Naive B cell (primary cell): ENCODE measurements at regions not wholly inside any gene's neighbourhood (a gene's known extent, or its start where the extent isn't known, plus 50 kb on each side); places are given as distances from the start of the nearest gene placed in this dataset.
"Not testable (repeated sequence)": the region's sequence is repeated elsewhere in the genome, so short reads cannot be mapped to it uniquely, and the experiment has no call there.

Experiments
- ATAC-seq, 2 donors: fragments of 150-1000 bp; cut with Tn5 transposase; 2 replicates each; pipeline ENCODE4 v1.10.0; 2021; ENCODE audit warnings: low read depth in 2 of 2, mild to moderate bottlenecking in 2 of 2, moderate library complexity in 2 of 2
- DNase-seq: peaks from one replicate; pipeline ENCODE4 v3.0.0; 2022
- H3K27ac Mint-ChIP-seq, 6 donors: one replicate each; pipeline ENCODE4 v1.8.0; 2020 to 2022; ENCODE audit warnings: mild to moderate bottlenecking in 6 of 6, mixed read lengths in 6 of 6, moderate library complexity in 5 of 6, inconsistent platforms in 2 of 6
- H3K27me3 Mint-ChIP-seq, 3 donors: one replicate each; pipeline ENCODE4 v1.8.0; 2021 to 2022; ENCODE audit warnings: mixed read lengths in 3 of 3, mild to moderate bottlenecking in 1 of 3
- H3K36me3 Mint-ChIP-seq, 2 donors: one replicate each; pipeline ENCODE4 v1.8.0; 2020 to 2022; ENCODE audit warnings: mixed read lengths in 2 of 2, inconsistent platforms in 1 of 2, mild to moderate bottlenecking in 1 of 2
- H3K4me1 Mint-ChIP-seq, 3 donors: one replicate each; pipeline ENCODE4 v1.8.0; 2020 to 2022; ENCODE audit warnings: mixed read lengths in 3 of 3, inconsistent platforms in 1 of 3, mild to moderate bottlenecking in 1 of 3, moderate library complexity in 1 of 3
- H3K4me3 Mint-ChIP-seq, 8 donors: one replicate each; pipeline ENCODE4 v1.8.0; 2020 to 2022; ENCODE audit warnings: mild to moderate bottlenecking in 8 of 8, mixed read lengths in 8 of 8, moderate library complexity in 8 of 8, inconsistent platforms in 2 of 8
- H3K9me3 Mint-ChIP-seq, 7 donors: one replicate each; pipeline ENCODE4 v1.8.0; 2020 to 2022; ENCODE audit warnings: mixed read lengths in 7 of 7, mild to moderate bottlenecking in 5 of 7, inconsistent platforms in 2 of 7, moderate library complexity in 1 of 7

- not testable (repeated sequence) for ATAC-seq, H3K27ac Mint-ChIP-seq, H3K4me1 Mint-ChIP-seq, H3K36me3 Mint-ChIP-seq, H3K9me3 Mint-ChIP-seq, DNase-seq, H3K27me3 Mint-ChIP-seq, H3K4me3 Mint-ChIP-seq
Observed at GRCh38 chr10:18917431-18917830, 131.2 kb upstream of the MALRD1 start.

- Mint-ChIP-seq H3K27me3 (no peaks in the 10 kb centered on the region), H3K9me3 (peaks cover 0 to 7% (median 2%) of the 10 kb centered on the region in 7 donors), H3K4me3 (no peak overlapping the region), H3K27ac (no peak overlapping the region), H3K4me1 (no peaks in the 10 kb centered on the region), H3K36me3 (no peaks in the 10 kb centered on the region)
- DNase-seq, result no peak
- ATAC-seq, result no peak
Observed at GRCh38 chr10:18918532-18918931, 130.1 kb upstream of the MALRD1 start.

GRCh38 chr10:18949391-18949790 is 99.2 kb upstream of the MALRD1 start:
- H3K27ac Mint-ChIP-seq, result no peak overlapping the region
- H3K36me3 Mint-ChIP-seq, result no peaks in the 10 kb centered on the region
- H3K27me3 Mint-ChIP-seq, result no peaks in the 10 kb centered on the region
- H3K9me3 Mint-ChIP-seq, result peaks cover 0 to 11% (median 0%) of the 10 kb centered on the region in 7 donors
- no peaks in the 10 kb centered on the region for H3K4me1 Mint-ChIP-seq
- DNase-seq (no peak), ATAC-seq (no peak)
- H3K4me3 Mint-ChIP-seq, result no peak overlapping the region

GRCh38 chr10:18951072-18951823 is 97.4 kb upstream of the MALRD1 start:
- H3K9me3 Mint-ChIP-seq, result peaks cover 0 to 11% (median 0%) of the 10 kb centered on the region in 7 donors
- not testable (repeated sequence) for ATAC-seq, DNase-seq, H3K27ac Mint-ChIP-seq, H3K27me3 Mint-ChIP-seq, H3K4me1 Mint-ChIP-seq, H3K36me3 Mint-ChIP-seq, H3K4me3 Mint-ChIP-seq

- H3K27ac Mint-ChIP-seq, result no peak overlapping the region
- no peak for ATAC-seq
- peaks cover 0 to 3% (median 1%) of the 10 kb centered on the region in 7 donors for H3K9me3 Mint-ChIP-seq
- H3K4me3 Mint-ChIP-seq, result no peak overlapping the region
- H3K4me1 Mint-ChIP-seq, result no peaks in the 10 kb centered on the region
- no peaks in the 10 kb centered on the region for H3K36me3 Mint-ChIP-seq
- DNase-seq, result no peak
- no peaks in the 10 kb centered on the region for H3K27me3 Mint-ChIP-seq
Observed at GRCh38 chr10:18955061-18955460, 93.5 kb upstream of the MALRD1 start.

- DNase-seq, result no peak
- H3K36me3 Mint-ChIP-seq, result no peaks in the 10 kb centered on the region
- no peak overlapping the region for H3K4me3 Mint-ChIP-seq
- H3K27me3 Mint-ChIP-seq, result no peaks in the 10 kb centered on the region
- no peak overlapping the region for H3K27ac Mint-ChIP-seq
- H3K9me3 Mint-ChIP-seq, result peaks cover 0 to 16% (median 2%) of the 10 kb centered on the region in 7 donors
- H3K4me1 Mint-ChIP-seq, result no peaks in the 10 kb centered on the region
- no peak for ATAC-seq
Observed at GRCh38 chr10:18959369-18959768, 89.2 kb upstream of the MALRD1 start.

GRCh38 chr10:18960466-18961079 is 88.0 kb upstream of the MALRD1 start:
- H3K27me3 Mint-ChIP-seq, result no peaks in the 10 kb centered on the region
- H3K27ac Mint-ChIP-seq, result peak overlapping the region in 1 of 6 donors; percentile 38
- no peak for DNase-seq

GRCh38 chr10:18968159-18968558 is 80.4 kb upstream of the MALRD1 start:
- H3K4me3 Mint-ChIP-seq, result no peak overlapping the region
- H3K4me1 Mint-ChIP-seq, result no peaks in the 10 kb centered on the region
- ATAC-seq, result no peak
- H3K27me3 Mint-ChIP-seq, result peaks cover 0 to 3% (median 0%) of the 10 kb centered on the region in 3 donors
- no peaks in the 10 kb centered on the region for H3K36me3 Mint-ChIP-seq
- H3K27ac Mint-ChIP-seq, result no peak overlapping the region
- peaks cover 0 to 18% (median 8%) of the 10 kb centered on the region in 7 donors for H3K9me3 Mint-ChIP-seq
- DNase-seq, result no peak

More at GRCh38 chr10:18960466-18961079, 88.0 kb upstream of the MALRD1 start:
- peak overlapping the region in 1 of 8 donors; percentile 67 for H3K4me3 Mint-ChIP-seq
- H3K36me3 Mint-ChIP-seq, result no peaks in the 10 kb centered on the region
- no peaks in the 10 kb centered on the region for H3K4me1 Mint-ChIP-seq
- H3K9me3 Mint-ChIP-seq, result peaks cover 0 to 16% (median 3%) of the 10 kb centered on the region in 7 donors
- ATAC-seq, result no peak

GRCh38 chr10:18976696-18977251 is 71.8 kb upstream of the MALRD1 start:
- Mint-ChIP-seq H3K4me1 (no peaks in the 10 kb centered on the region), H3K27me3 (no peaks in the 10 kb centered on the region), H3K9me3 (peaks cover 4 to 14% (median 6%) of the 10 kb centered on the region in 7 donors), H3K36me3 (no peaks in the 10 kb centered on the region), H3K27ac (no peak overlapping the region), H3K4me3 (no peak overlapping the region)
- DNase-seq, result no peak
- ATAC-seq, result no peak

GRCh38 chr10:18980089-18980629 is 68.4 kb upstream of the MALRD1 start:
- no peak for DNase-seq
- Mint-ChIP-seq H3K4me3 (no peak overlapping the region), H3K27ac (no peak overlapping the region), H3K9me3 (peaks cover 0 to 6% (median 3%) of the 10 kb centered on the region in 7 donors), H3K4me1 (no peaks in the 10 kb centered on the region), H3K36me3 (no peaks in the 10 kb centered on the region), H3K27me3 (no peaks in the 10 kb centered on the region)
- ATAC-seq, result no peak

GRCh38 chr10:18984531-18984930 is 64.1 kb upstream of the MALRD1 start:
- no peak overlapping the region for H3K27ac Mint-ChIP-seq
- H3K9me3 Mint-ChIP-seq, result peaks cover 2 to 19% (median 12%) of the 10 kb centered on the region in 7 donors
- H3K27me3 Mint-ChIP-seq, result no peaks in the 10 kb centered on the region
- no peak for ATAC-seq
- H3K4me1 Mint-ChIP-seq, result no peaks in the 10 kb centered on the region
- no peak for DNase-seq
- H3K4me3 Mint-ChIP-seq, result no peak overlapping the region
- H3K36me3 Mint-ChIP-seq, result no peaks in the 10 kb centered on the region

GRCh38 chr10:18988338-18988737 is 60.3 kb upstream of the MALRD1 start:
- Mint-ChIP-seq H3K27ac (no peak overlapping the region), H3K9me3 (peaks cover 5 to 33% (median 10%) of the 10 kb centered on the region in 7 donors), H3K27me3 (no peaks in the 10 kb centered on the region), H3K4me1 (no peaks in the 10 kb centered on the region), H3K4me3 (no peak overlapping the region), H3K36me3 (peaks cover 0 to 5% of the 10 kb centered on the region in 2 donors)
- DNase-seq (no peak), ATAC-seq (no peak)
